HG03342 (cell line): ENCODE measurements at regions not wholly inside any gene's neighbourhood (a gene's known extent, or its start where the extent isn't known, plus 50 kb on each side); places are given as distances from the start of the nearest gene placed in this dataset.

Source experiments
- ATAC-seq: cut with Tn5 transposase; IDR thresholded peaks from one replicate; pipeline ENCODE4 v1.9.1; 2021; ENCODE audit warnings: mild to moderate bottlenecking, moderate library complexity; ENCODE audit not compliant: unreplicated experiment

GRCh38 chr2:157179324-157180105, 78.0 kb upstream of the GALNT5 start:
- no peak for ATAC-seq

- ATAC-seq: no peak
These were observed 77.1 kb upstream of the GALNT5 start for GRCh38 chr2:157180359-157180758.

- ATAC-seq: no peak
These were observed 76.3 kb upstream of the GALNT5 start for GRCh38 chr2:157181234-157181633.

GRCh38 chr2:157182204-157182709, 75.2 kb upstream of the GALNT5 start:
- ATAC-seq: no peak

GRCh38 chr2:157182834-157183396, 74.6 kb upstream of the GALNT5 start:
- no peak for ATAC-seq

- ATAC-seq: no peak
These were observed 73.2 kb upstream of the GALNT5 start for GRCh38 chr2:157184161-157184895.

- no peak for ATAC-seq
These were observed 71.9 kb upstream of the GALNT5 start for GRCh38 chr2:157185476-157186227.

GRCh38 chr2:157190151-157190550, 67.4 kb upstream of the GALNT5 start:
- ATAC-seq: no peak

GRCh38 chr2:157191186-157191585, 66.3 kb upstream of the GALNT5 start:
- no peak for ATAC-seq

- peak; percentile 76 for ATAC-seq
These were observed 64.8 kb upstream of the GALNT5 start for GRCh38 chr2:157192445-157193423.

- no peak for ATAC-seq
These were observed 64.0 kb upstream of the GALNT5 start for GRCh38 chr2:157193461-157193860.

- ATAC-seq: peak; percentile 63
These were observed 63.3 kb upstream of the GALNT5 start for GRCh38 chr2:157194097-157194688.

GRCh38 chr2:157194844-157195243, 62.7 kb upstream of the GALNT5 start:
- ATAC-seq: no peak

GRCh38 chr2:157196956-157197355, 60.5 kb upstream of the GALNT5 start:
- ATAC-seq: no peak

GRCh38 chr2:157197848-157198247, 59.7 kb upstream of the GALNT5 start:
- ATAC-seq: no peak

- ATAC-seq: no peak
These were observed 53.9 kb upstream of the GALNT5 start for GRCh38 chr2:157203651-157204050.

GRCh38 chr2:157204401-157204800, 53.1 kb upstream of the GALNT5 start:
- ATAC-seq: no peak

- ATAC-seq: no peak
These were observed 50.6 kb upstream of the GALNT5 start for GRCh38 chr2:157206916-157207315.
